CD4-positive, alpha-beta T cell treated with Interleukin-17A for 1 hour (primary cell): ENCODE measurements at regions not wholly inside any gene's neighbourhood (a gene's known extent, or its start where the extent isn't known, plus 50 kb on each side); places are given as distances from the start of the nearest gene placed in this dataset.
"Not testable (repeated sequence)": the region's sequence is repeated elsewhere in the genome, so short reads cannot be mapped to it uniquely, and the experiment has no call there.

Experiments
- DNase-seq: peaks from one replicate; pipeline ENCODE4 v3.0.0-alpha.2; 2020

DNA sequence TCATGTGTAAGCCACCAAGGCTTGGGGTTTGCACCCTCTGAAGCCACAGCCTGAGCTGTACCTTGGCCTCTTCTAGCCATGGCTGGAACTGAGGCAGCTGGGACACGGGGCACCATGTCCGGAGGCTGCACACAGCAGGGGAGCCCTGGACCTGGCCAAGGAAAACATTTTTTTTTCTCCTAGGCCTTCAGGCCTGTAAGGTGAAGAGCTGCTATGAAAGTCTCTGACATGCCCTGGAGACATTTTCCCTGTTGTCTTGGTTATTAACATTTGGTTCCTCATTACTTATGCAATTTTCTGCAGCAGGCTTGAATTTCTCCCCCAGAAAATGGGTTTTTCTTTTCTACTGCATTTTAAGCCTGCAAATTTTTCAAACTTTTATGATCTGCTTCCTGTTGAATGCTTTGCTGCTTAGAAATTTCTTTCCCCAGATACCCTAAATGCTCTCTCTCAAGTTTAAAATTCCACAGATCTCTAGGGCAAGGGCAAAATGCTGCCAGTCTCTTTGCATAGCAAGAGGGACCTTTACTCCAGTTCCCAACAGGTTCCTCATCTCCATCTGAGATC lies 295.8 kb downstream of the LTN1 start:
- no peak for DNase-seq

DNA sequence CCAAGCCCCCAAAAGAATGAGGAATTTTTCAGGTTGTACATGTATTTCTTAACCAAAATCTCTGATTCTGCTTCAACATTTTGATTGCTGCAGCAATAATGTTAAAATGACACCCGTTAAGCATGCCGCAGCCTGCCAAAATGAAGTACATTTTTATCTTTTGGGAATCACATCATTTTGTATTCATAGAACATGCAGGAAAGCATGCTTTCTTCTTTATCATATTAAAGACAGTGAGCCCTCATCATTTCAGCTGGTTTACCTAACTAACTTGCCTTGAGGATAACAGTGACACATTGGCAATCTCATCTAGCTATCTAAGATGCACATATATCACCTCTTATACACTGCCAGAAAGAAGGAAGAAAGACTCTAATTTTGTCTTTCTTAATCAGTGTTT lies 299.2 kb downstream of the LTN1 start:
- no peak for DNase-seq

- DNase-seq: no peak
Observed at GRCh38 chr21:28690196-28690595, 302.5 kb downstream of the LTN1 start.

DNA sequence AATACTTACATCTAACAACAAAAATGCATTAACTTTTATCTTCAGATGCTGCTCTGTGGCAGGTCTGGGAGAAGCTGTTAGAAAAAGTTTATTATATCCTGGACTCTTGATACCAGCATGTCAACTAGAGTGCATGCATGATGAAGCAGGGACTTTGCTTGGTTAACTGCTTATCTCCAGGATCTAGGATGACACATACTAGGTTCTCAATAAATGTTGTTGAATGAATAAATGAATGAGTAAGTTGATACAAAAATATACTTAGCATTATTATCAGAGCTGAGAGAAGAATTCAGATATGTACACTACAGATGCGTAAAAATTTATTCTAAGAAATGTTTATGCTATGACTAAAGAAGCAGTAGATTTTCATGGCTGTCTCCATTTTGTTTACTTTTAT lies 304.3 kb downstream of the LTN1 start:
- no peak for DNase-seq

DNA sequence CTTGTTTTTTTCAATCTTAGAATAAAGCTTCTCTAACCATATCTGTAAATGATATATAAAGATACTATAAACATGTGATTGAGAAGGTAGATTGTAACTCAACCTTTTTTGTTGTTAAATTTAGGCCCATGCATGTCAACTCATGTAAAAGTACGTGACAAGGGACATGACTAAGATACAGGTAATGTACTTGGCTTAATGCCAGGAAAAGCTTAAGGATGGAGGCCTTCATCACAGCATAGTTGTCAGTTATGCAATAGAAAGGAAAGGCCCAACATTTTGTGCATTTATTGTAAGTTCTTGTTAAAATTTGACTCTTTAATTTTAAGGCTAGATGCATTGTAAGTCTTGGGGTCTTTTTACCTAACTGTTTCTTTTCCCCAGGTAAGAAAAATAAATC lies 305.1 kb downstream of the LTN1 start:
- no peak for DNase-seq

GRCh38 chr21:28683982-28684752 lies 308.5 kb downstream of the LTN1 start:
- DNase-seq: no peak

DNA sequence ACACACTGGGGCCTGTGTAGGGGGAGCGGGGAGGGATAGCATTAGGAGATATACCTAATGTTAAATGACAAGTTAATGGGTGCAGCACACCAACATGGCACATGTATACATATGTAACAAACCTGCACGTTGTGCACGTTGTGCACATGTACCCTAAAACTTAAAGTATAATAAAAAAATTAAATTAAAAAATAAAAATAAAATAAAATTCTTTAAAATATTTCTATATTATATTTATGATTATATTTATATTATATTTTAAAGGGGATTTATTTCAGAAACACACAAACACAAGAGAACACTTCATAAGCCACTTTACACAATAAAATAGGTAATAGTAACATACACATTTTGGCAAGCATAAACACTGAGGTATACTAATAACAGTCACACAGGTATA lies 309.8 kb downstream of the LTN1 start:
- not testable (repeated sequence) for DNase-seq

DNA sequence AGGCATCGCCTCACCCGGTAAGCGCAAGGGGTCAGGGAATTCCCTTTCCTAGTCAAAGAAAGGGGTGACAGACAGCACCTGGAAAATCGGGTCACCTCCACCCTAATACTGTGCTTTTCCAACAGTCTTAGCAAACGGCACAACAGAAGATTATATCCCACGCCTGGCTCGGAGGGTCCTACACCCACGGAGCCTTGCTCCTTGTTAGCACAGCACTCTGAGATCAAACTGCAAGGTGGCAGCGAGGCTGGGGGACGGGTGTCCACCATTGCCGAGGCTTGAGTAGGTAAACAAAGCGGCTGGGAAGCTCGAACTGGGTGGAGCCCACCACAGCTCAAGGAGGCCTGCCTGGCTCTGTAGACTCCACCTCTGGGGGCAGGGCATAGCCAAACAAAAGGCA lies 315.6 kb downstream of the LTN1 start:
- DNase-seq: not testable (repeated sequence)

- no peak for DNase-seq
Observed at GRCh38 chr21:28675331-28676041, 317.2 kb downstream of the LTN1 start.

DNA sequence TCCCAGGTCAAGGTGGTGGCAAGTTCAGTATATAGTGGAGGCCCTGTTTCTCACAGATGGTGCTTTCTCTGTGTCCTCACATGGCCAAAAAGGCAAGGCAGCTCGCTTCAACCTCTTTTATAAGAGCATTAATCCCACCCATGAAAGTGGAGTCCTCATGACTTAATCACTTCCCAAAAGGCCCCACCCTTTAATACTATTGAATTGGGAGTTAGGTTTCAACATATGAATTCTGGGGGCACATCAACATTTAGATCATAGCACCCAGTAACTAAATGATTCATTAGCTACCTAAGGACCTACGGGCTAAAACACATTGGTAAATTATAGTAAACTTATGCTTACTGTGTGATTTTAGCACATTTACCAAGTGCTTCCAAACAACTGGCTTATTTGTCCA lies 317.9 kb downstream of the LTN1 start:
- no peak for DNase-seq

DNA sequence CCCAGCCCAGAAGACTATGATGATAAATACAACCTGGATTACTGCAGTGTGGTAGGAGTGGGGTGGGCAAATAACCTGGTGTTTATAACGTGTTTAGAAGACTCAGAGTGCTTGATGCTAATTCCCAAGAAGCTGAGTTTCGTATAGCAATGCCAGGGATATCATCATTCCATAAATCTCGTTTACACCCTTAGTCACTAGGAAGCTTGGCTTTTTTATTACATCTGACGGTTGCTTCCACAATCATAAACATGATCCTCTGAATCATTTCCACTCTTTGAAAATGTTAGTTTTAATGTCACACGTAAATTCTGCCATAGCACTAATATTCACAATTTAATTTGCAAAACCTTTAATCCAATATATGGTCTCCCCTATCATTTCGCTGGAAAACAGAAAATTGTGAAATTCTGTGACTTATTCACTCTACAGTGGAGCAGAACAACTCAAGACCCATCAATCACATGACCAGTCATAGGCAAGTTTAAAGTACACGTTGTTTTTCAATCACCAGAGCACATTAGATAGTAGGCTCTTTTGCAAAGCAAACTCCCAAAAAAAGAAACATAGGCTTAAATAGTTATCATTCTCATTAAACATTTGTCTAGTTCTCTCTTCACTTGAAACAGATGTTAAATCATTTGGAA lies 321.0 kb downstream of the LTN1 start:
- DNase-seq: no peak

GRCh38 chr21:28669971-28670653 lies 322.6 kb downstream of the LTN1 start:
- no peak for DNase-seq

- DNase-seq: no peak
Observed at GRCh38 chr21:28669321-28669720, 323.4 kb downstream of the LTN1 start.

- DNase-seq: no peak
Observed at GRCh38 chr21:28663754-28664153, 328.9 kb downstream of the LTN1 start.

DNA sequence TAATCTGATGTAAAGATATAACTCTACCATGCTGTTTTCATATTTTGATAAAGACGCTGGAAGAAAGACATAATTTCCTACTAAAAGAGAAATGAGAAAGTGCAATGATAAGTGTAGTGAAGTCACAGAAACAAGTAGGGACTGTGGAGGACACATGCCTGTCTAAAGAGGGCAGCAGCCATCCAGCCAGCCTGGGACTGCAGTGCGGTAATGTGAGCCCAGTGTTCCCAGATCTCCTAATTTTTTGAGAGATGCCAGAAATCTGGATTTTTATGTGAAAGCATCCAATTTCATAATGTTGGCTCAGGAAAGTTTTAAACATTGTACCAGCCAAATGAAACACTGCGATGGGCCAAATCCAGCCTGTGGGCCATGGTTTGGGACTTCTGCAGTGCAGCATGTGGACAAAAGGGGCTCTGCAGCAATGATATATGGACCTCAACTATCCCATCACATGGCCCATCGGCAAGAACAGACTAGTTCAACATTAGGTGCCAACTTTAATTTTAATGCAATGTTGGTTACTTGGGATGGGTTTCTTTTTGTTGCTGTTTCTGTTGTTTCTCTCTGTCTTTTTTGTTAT lies 329.5 kb downstream of the LTN1 start:
- DNase-seq: no peak

DNA sequence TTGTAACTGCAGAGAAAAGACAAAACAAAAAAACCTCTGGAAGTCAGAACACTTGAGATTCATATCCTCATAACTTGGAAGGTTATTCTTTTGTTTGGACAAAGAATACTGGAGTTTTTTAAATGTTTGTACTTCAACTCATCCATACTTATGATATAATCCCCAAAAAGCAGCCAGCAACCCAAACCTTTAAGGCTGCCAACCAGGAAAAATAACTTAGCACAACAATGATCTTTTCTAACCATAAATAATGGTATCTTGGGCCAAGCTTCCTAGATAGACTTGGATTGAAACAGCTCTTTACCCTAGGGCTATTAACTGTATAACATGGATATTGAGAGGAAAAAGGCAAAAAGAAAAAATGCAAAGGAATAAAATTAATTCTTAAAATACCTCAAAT lies 335.1 kb downstream of the LTN1 start:
- no peak for DNase-seq

DNA sequence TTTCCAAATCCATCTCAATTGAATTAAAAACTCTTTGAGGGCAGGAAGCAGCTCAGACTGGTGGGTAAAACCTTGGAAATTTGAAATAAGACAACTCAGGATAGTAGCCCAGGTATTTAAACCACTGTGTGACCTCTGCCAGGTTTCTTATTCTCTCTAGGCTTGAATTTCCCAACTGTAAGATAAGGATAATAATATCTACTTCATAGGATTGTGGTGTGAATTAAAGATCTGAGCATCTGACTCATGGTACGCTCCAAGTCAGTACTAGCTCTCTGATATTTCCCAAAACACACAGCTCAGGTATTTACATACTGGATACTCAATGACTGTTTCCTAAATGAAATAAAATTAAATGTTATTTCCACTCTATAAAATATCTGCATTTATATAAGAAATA lies 337.2 kb downstream of the LTN1 start:
- DNase-seq: no peak

DNA sequence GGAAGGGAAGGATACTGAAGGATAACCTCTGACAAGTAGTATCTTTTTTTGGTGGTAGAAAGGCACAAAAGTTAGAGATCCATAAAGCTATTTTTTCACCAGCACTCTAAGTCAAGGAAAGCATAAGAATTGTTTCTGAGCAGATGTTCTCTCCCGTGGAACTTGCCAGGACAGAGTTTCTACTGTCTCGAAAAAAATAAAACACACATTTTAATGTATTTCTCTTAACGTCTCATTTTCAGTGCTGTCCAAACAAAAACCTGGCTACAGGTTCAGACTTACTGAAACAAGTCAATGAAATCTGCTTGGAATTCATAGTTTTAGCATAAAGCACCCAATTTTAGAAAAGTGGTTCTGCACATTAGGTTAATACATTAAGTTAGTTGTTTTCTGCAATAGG lies 338.3 kb downstream of the LTN1 start:
- DNase-seq: no peak

DNA sequence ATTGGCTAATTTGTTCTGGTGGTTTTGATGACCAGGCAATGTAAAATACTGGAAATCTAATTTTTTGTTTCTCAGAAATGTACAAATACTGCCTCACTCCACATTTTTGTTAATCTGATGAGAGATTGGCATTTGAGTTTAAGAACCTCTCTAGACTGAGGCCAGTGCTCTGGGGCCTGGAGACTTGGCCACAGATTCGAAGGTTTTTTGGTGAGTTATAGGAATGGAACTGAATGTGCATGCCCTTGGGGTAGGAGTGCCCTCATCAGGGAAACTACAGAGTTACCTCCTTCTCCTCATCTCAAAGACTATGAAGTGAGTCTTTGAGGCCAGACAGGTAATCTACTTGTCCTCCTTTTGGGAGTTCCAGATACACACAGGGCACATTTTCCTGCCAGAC lies 347.9 kb downstream of the LTN1 start:
- no peak for DNase-seq

DNA sequence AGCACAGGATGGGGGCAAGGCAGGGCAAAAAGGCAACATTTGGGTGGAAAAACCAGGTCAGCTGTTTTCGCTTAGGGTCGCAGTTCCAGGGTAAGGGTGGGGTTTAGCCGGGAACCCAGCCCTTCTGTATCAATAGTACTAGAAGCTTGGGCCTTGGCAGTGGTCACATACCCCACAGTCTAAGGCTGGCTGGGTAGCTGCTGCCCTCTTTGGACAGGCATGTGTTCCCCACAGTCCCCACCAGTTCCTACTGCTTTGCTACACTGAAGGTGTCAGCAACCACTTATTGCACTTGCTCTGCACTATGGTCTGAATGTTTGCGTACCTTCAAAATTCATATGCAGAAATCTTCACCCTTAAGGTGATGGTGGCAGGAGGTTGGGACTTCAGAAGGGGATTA lies 349.8 kb downstream of the LTN1 start:
- no peak for DNase-seq

DNA sequence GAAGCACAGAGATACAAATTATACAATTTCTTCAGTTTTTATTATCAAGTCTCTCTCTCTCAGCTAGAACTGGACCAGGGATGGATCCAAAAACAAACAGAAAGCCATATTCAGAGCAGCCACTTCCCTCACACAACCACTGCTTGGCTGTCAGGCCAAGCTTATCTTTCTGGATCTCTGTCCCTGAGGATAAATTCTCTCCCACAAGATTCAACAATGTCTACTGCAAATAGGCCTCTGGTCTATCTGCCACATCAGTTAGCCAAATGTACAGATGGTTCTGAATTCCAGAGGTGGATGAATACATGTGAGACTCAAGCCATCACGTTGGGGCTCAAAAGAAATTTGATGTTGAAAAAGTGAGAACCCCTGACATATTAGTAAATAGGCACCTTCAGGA lies 350.9 kb downstream of the LTN1 start:
- DNase-seq: no peak

DNA sequence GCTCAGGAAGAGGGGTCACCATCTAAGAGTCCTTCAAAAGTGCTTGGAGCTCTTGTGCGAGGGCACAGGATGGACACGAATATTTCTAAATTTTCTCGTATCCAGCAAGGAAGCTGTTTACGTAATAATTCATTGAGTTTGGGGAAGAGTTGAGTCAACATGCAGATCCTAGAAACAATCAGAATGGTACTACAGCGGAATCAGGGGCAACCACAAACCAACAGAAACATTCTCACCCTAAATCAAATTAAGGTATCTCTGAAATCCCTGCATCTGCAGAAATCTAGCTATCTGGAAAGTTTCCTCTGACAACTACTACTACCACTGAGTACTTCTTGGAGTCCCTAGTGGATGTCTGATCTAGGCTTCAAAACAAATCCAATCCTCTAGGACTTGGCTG lies 352.4 kb downstream of the LTN1 start:
- no peak for DNase-seq

- DNase-seq: no peak
Observed at GRCh38 chr21:28639737-28640136, 352.9 kb downstream of the LTN1 start.
